ENCODE measurements at regions not wholly inside any gene's neighbourhood (a gene's known extent, or its start where the extent isn't known, plus 50 kb on each side); places are given as distances from the start of the nearest gene placed in this dataset.

DNA sequence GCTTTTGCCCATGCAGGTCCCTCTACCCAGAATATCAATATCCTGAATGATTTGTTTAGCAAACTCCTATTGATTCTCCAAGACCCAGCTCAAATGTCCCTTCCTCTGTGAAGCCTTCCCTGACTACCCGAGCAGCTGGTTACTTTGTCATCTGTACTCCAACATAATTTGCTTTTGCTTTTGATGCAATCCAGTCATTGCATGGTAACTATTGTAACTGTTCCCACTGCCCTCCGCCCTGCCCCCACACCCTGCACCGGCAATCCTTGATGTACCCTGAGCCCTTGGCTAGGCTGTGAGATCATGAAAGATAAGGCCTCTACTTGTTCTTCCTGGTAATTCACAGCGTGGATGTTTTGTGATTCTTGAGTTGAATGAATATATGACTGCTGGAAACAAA is 119.9 kb upstream of the BOD1 start:
- WGBS, 3 donors: 9 to 53% (median 31%) methylated on average over 3 to 4 of the region's 4 CpGs
- no peaks in the 10 kb centered on the region for H3K27me3 ChIP-seq (ENCODE audit: control insufficient read depth in 3 of 3, insufficient read depth in 3 of 3, low read length in 3 of 3)
- FAIRE-seq: no peak
- H3K4me1 ChIP-seq (ENCODE audit: control insufficient read depth in 3 of 3, insufficient read depth in 2 of 3, low read depth in 1 of 3, low read length in 2 of 3): peaks cover 0 to 22% (median 0%) of the 10 kb centered on the region in 3 donors
- H3K9me3 ChIP-seq (ENCODE audit: control insufficient read depth in 2 of 2, insufficient read depth in 1 of 2, low read depth in 1 of 2, low read length in 1 of 2): no peaks in the 10 kb centered on the region
- H3K4me3 ChIP-seq (ENCODE audit: low read depth in 1 of 3, low read length in 3 of 3): no peak overlapping the region
- peak overlapping the region in 1 of 3 donors; percentile 96 for H3K27ac ChIP-seq (ENCODE audit: low read depth in 1 of 3, low read length in 2 of 3)
- peak; percentile 69 to 81 for DNase-seq
- no peaks in the 10 kb centered on the region for H3K36me3 ChIP-seq (ENCODE audit: control insufficient read depth in 3 of 3, insufficient read depth in 2 of 3, low read depth in 1 of 3, low read length in 3 of 3)

DNA sequence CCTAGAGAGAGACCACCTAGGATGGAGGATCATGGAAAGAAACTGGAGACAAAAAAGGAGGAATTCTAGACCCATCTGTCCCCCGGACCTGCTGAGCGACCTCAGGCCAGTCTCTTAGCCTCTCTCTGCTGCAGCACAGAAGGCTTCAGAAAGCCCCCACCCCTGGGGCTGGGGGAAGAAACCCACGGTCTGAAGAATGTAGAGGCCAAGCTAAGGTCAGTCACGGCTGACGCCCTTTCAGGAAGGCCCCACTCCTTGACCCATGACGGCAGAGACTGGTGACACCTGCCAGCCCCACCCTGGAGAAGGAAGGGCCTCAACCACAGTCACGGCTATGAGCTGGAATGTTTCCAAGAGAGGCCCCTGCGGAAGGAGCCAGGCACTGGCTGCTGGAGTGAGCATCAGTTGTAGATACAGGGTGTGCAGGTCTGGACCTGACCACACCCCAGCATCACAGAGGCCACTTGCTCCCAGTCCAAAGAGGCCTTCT is 120.5 kb upstream of the BOD1 start:
- FAIRE-seq: no peak
- DNase-seq: peak; percentile 64 to 93
- peak overlapping the region in 2 of 3 donors; percentile 13 to 96 for H3K27ac ChIP-seq (ENCODE audit: low read depth in 1 of 3, low read length in 2 of 3)
- no peaks in the 10 kb centered on the region for H3K27me3 ChIP-seq (ENCODE audit: control insufficient read depth in 3 of 3, insufficient read depth in 3 of 3, low read length in 3 of 3)
- H3K4me1 ChIP-seq (ENCODE audit: control insufficient read depth in 3 of 3, insufficient read depth in 2 of 3, low read depth in 1 of 3, low read length in 2 of 3): peaks cover 0 to 22% (median 0%) of the 10 kb centered on the region in 3 donors
- H3K36me3 ChIP-seq (ENCODE audit: control insufficient read depth in 3 of 3, insufficient read depth in 2 of 3, low read depth in 1 of 3, low read length in 3 of 3): no peaks in the 10 kb centered on the region
- no peaks in the 10 kb centered on the region for H3K9me3 ChIP-seq (ENCODE audit: control insufficient read depth in 2 of 2, insufficient read depth in 1 of 2, low read depth in 1 of 2, low read length in 1 of 2)
- 21 to 46% (median 39%) methylated on average over 8 of the region's 8 CpGs for WGBS, 3 donors
- H3K4me3 ChIP-seq (ENCODE audit: low read depth in 1 of 3, low read length in 3 of 3): no peak overlapping the region

GRCh38 chr5:173739741-173740140 is 123.3 kb upstream of the BOD1 start:
- DNase-seq (no peak), FAIRE-seq (no peak)
- H3K4me1 ChIP-seq (ENCODE audit: control insufficient read depth in 3 of 3, insufficient read depth in 2 of 3, low read depth in 1 of 3, low read length in 2 of 3): peaks cover 0 to 41% (median 0%) of the 10 kb centered on the region in 3 donors
- no peaks in the 10 kb centered on the region for H3K9me3 ChIP-seq (ENCODE audit: control insufficient read depth in 2 of 2, insufficient read depth in 1 of 2, low read depth in 1 of 2, low read length in 1 of 2)
- 69 to 88% (median 77%) methylated on average over 4 to 5 of the region's 5 CpGs for WGBS, 3 donors
- H3K27me3 ChIP-seq (ENCODE audit: control insufficient read depth in 3 of 3, insufficient read depth in 3 of 3, low read length in 3 of 3): no peaks in the 10 kb centered on the region
- no peaks in the 10 kb centered on the region for H3K36me3 ChIP-seq (ENCODE audit: control insufficient read depth in 3 of 3, insufficient read depth in 2 of 3, low read depth in 1 of 3, low read length in 3 of 3)
- H3K27ac ChIP-seq (ENCODE audit: low read depth in 1 of 3, low read length in 2 of 3): no peak overlapping the region
- no peak overlapping the region for H3K4me3 ChIP-seq (ENCODE audit: low read depth in 1 of 3, low read length in 3 of 3)

DNA sequence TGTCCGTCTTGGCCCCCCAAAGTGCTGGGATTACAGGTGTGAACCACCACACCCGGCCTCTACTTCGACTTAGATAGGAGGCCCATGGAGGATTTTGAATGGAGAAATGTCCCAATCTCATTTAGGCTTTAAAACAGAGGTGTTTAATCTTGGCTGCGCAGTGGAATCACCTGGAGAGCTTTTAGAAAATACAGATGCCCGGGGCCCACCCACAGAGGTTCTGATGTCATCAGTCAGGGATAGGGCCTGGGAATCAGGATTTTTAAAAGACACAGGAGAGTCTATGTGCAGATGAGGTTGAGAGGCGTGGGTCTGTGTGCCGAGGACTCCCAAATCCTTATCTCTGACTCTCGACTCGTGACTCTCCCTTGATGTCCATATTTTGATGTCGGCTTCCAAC is 124.0 kb upstream of the BOD1 start:
- H3K27ac ChIP-seq (ENCODE audit: low read depth in 1 of 3, low read length in 2 of 3): no peak overlapping the region
- no peak for FAIRE-seq

GRCh38 chr5:173741087-173741486 is 124.6 kb upstream of the BOD1 start:
- Histone ChIP-seq H3K4me3 (ENCODE audit: low read depth in 1 of 3, low read length in 3 of 3) (no peak overlapping the region), H3K9me3 (ENCODE audit: control insufficient read depth in 2 of 2, insufficient read depth in 1 of 2, low read depth in 1 of 2, low read length in 1 of 2) (no peaks in the 10 kb centered on the region), H3K27me3 (ENCODE audit: control insufficient read depth in 3 of 3, insufficient read depth in 3 of 3, low read length in 3 of 3) (no peaks in the 10 kb centered on the region), H3K4me1 (ENCODE audit: control insufficient read depth in 3 of 3, insufficient read depth in 2 of 3, low read depth in 1 of 3, low read length in 2 of 3) (peaks cover 0 to 45% (median 0%) of the 10 kb centered on the region in 3 donors), H3K27ac (ENCODE audit: low read depth in 1 of 3, low read length in 2 of 3) (no peak overlapping the region), H3K36me3 (ENCODE audit: control insufficient read depth in 3 of 3, insufficient read depth in 2 of 3, low read depth in 1 of 3, low read length in 3 of 3) (no peaks in the 10 kb centered on the region)
- DNase-seq: no peak
- no peak for FAIRE-seq
- WGBS, 3 donors: 75 to 83% (median 76%) methylated on average over 8 of the region's 8 CpGs

More for the DNA sequence above, 124.0 kb upstream of the BOD1 start:
- H3K4me3 ChIP-seq (ENCODE audit: low read depth in 1 of 3, low read length in 3 of 3): no peak overlapping the region
- no peaks in the 10 kb centered on the region for H3K36me3 ChIP-seq (ENCODE audit: control insufficient read depth in 3 of 3, insufficient read depth in 2 of 3, low read depth in 1 of 3, low read length in 3 of 3)
- no peak for DNase-seq
- H3K9me3 ChIP-seq (ENCODE audit: control insufficient read depth in 2 of 2, insufficient read depth in 1 of 2, low read depth in 1 of 2, low read length in 1 of 2): no peaks in the 10 kb centered on the region
- H3K4me1 ChIP-seq (ENCODE audit: control insufficient read depth in 3 of 3, insufficient read depth in 2 of 3, low read depth in 1 of 3, low read length in 2 of 3): peaks cover 0 to 45% (median 0%) of the 10 kb centered on the region in 3 donors
- no peaks in the 10 kb centered on the region for H3K27me3 ChIP-seq (ENCODE audit: control insufficient read depth in 3 of 3, insufficient read depth in 3 of 3, low read length in 3 of 3)
- 88 to 95% (median 91%) methylated on average over 10 of the region's 10 CpGs for WGBS, 3 donors

DNA sequence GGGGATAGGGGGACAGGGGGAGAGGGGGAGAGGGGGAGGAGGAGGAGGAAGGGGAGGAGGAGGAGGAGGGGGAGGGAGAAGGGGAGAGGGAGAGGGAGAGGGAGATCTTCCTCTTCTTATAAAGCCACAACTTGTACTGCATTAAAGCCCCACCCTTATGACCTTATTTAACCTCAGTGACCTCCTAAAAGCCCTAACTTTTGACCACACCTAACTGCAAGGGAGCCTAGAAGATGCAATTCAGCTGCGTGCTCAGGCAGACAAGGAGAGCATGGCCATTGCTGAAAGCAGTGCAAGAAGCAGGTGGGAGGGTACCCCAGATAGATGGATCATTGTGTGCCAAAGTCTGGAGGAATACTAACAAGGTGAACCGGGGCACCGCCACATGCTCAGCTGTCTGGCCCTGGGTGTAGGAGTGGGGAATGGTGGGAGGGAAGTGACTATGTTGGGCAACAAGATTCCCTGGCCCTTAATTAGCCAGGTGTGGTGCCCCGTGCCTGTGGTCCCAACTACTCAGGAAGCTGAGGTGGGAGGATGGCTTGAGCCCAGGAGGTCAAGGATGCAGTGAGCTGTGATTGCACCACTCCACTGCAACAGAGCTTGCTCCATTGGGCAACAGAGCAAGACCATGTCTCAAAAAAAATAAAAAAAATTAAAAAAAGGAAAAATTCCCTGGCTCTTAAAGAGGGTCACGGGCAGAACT is 125.4 kb upstream of the BOD1 start:
- Histone ChIP-seq H3K4me3 (ENCODE audit: low read depth in 1 of 3, low read length in 3 of 3) (no peak overlapping the region), H3K27me3 (ENCODE audit: control insufficient read depth in 3 of 3, insufficient read depth in 3 of 3, low read length in 3 of 3) (no peaks in the 10 kb centered on the region), H3K9me3 (ENCODE audit: control insufficient read depth in 2 of 2, insufficient read depth in 1 of 2, low read depth in 1 of 2, low read length in 1 of 2) (no peaks in the 10 kb centered on the region), H3K36me3 (ENCODE audit: control insufficient read depth in 3 of 3, insufficient read depth in 2 of 3, low read depth in 1 of 3, low read length in 3 of 3) (no peaks in the 10 kb centered on the region), H3K27ac (ENCODE audit: low read depth in 1 of 3, low read length in 2 of 3) (no peak overlapping the region), H3K4me1 (ENCODE audit: control insufficient read depth in 3 of 3, insufficient read depth in 2 of 3, low read depth in 1 of 3, low read length in 2 of 3) (peaks cover 0 to 37% (median 0%) of the 10 kb centered on the region in 3 donors)
- no peak for DNase-seq
- 79 to 85% (median 83%) methylated on average over 5 of the region's 5 CpGs for WGBS, 3 donors
- no peak for FAIRE-seq

DNA sequence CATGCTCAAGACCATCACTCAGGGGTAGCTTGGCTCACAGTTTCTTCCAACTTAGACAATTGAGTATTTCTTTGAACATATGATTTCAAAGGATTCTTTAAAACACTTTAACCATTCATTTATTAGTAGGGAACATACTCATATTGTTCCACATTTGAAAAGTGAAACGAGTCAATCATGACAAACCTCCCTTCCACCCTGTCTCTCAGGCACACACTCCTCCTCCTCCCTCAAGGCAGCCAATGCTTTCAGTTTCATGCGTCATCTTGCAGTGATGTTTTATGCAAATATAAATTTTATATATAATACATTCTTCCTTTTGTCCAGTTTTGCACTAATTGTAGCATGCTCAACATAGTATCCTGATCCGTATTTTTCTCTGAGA is 126.0 kb upstream of the BOD1 start:
- Histone ChIP-seq H3K4me3 (ENCODE audit: low read depth in 1 of 3, low read length in 3 of 3) (no peak overlapping the region), H3K27ac (ENCODE audit: low read depth in 1 of 3, low read length in 2 of 3) (no peak overlapping the region), H3K27me3 (ENCODE audit: control insufficient read depth in 3 of 3, insufficient read depth in 3 of 3, low read length in 3 of 3) (no peaks in the 10 kb centered on the region), H3K4me1 (ENCODE audit: control insufficient read depth in 3 of 3, insufficient read depth in 2 of 3, low read depth in 1 of 3, low read length in 2 of 3) (peaks cover 0 to 33% (median 0%) of the 10 kb centered on the region in 3 donors), H3K36me3 (ENCODE audit: control insufficient read depth in 3 of 3, insufficient read depth in 2 of 3, low read depth in 1 of 3, low read length in 3 of 3) (no peaks in the 10 kb centered on the region), H3K9me3 (ENCODE audit: control insufficient read depth in 2 of 2, insufficient read depth in 1 of 2, low read depth in 1 of 2, low read length in 1 of 2) (no peaks in the 10 kb centered on the region)
- 62 to 68% (median 62%) methylated on average over 3 of the region's 3 CpGs for WGBS, 3 donors
- FAIRE-seq (no peak), DNase-seq (no peak)

- 48 to 68% (median 60%) methylated on average over 9 of the region's 9 CpGs for whole genome bisulfite sequencing, 3 donors
- FAIRE-seq (no peak), DNase-seq (peak; percentile 67 to 79)
- Histone ChIP-seq H3K4me3 (ENCODE audit: low read depth in 1 of 3, low read length in 3 of 3) (no peak overlapping the region), H3K27ac (ENCODE audit: low read depth in 1 of 3, low read length in 2 of 3) (peak overlapping the region; percentile 8 to 88 (median 75)), H3K4me1 (ENCODE audit: control insufficient read depth in 3 of 3, insufficient read depth in 2 of 3, low read depth in 1 of 3, low read length in 2 of 3) (peaks cover 0 to 23% (median 0%) of the 10 kb centered on the region in 3 donors), H3K36me3 (ENCODE audit: control insufficient read depth in 3 of 3, insufficient read depth in 2 of 3, low read depth in 1 of 3, low read length in 3 of 3) (no peaks in the 10 kb centered on the region), H3K9me3 (ENCODE audit: control insufficient read depth in 2 of 2, insufficient read depth in 1 of 2, low read depth in 1 of 2, low read length in 1 of 2) (no peaks in the 10 kb centered on the region), H3K27me3 (ENCODE audit: control insufficient read depth in 3 of 3, insufficient read depth in 3 of 3, low read length in 3 of 3) (no peaks in the 10 kb centered on the region)
Measured at GRCh38 chr5:173743641-173744343, 127.3 kb upstream of the BOD1 start.

Data from small intestine (tissue), 7 donors.